SK-N-SH treated with all-trans-retinoic acid at 6 μM for 48 hours (cell line): ENCODE measurements at regions not wholly inside any gene's neighbourhood (a gene's known extent, or its start where the extent isn't known, plus 50 kb on each side); places are given as distances from the start of the nearest gene placed in this dataset.

ENCODE experiments used
- ISL1 ChIP-seq: fragments of 250-450 bp; sonication (Bioruptor Pico); IDR thresholded peaks from 2 replicates; pipeline ENCODE4 v2.1.2; 2022; ENCODE audit warnings: mild to moderate bottlenecking, moderate library complexity
- PATZ1 ChIP-seq: fragments of 250-450 bp; sonication (Bioruptor Pico); IDR thresholded peaks from 2 replicates; pipeline ENCODE4 v1.8.0; 2020; ENCODE audit warnings: mild to moderate bottlenecking, moderate library complexity, borderline replicate concordance
- SNAI2 ChIP-seq: fragments of 250-450 bp; sonication (Bioruptor Pico); IDR thresholded peaks from 2 replicates; pipeline ENCODE4 v1.5.0; 2020; ENCODE audit warnings: mild to moderate bottlenecking, moderate library complexity
- TCF4 ChIP-seq: fragments of 250-450 bp; sonication (Bioruptor Pico); IDR thresholded peaks from 2 replicates; pipeline ENCODE4 v1.8.0; 2021; ENCODE audit warnings: mild to moderate bottlenecking, moderate library complexity, borderline replicate concordance
- TOX ChIP-seq: fragments of 250-450 bp; sonication (Bioruptor Pico); IDR thresholded peaks from 2 replicates; pipeline ENCODE4 v1.8.0; 2021; ENCODE audit warnings: mild to moderate bottlenecking, moderate library complexity, borderline replicate concordance
- ZFP3 ChIP-seq: fragments of 250-450 bp; sonication (Bioruptor Pico); IDR thresholded peaks from 2 replicates; pipeline ENCODE4 v1.5.0; 2020; ENCODE audit warnings: mild to moderate bottlenecking, moderate library complexity
- ZFP30 ChIP-seq: fragments of 450-650 bp; formaldehyde crosslinking; IDR thresholded peaks from 2 replicates; pipeline ENCODE4 v1.5.0; 2022; ENCODE audit warnings: mild to moderate bottlenecking, moderate library complexity
- ZNF565 ChIP-seq: fragments of 450-650 bp; formaldehyde crosslinking; conservative IDR thresholded peaks from 2 replicates; pipeline ENCODE4 v1.5.0; 2020; ENCODE audit warnings: low read depth, mild to moderate bottlenecking, moderate library complexity

GRCh38 chr9:119986713-119987112 lies 593.3 kb downstream of the CDK5RAP2 start:
- TF ChIP-seq ZNF565 (CRISPR knock-in tag) (no peak), ISL1 (CRISPR knock-in tag) (no peak), ZFP3 (CRISPR knock-in tag) (no peak), TCF4 (CRISPR knock-in tag) (no peak), TOX (CRISPR knock-in tag) (no peak), SNAI2 (no peak), ZFP30 (CRISPR knock-in tag) (no peak), PATZ1 (CRISPR knock-in tag) (no peak)
